HG02759 (cell line): ENCODE measurements at regions not wholly inside any gene's neighbourhood (a gene's known extent, or its start where the extent isn't known, plus 50 kb on each side); places are given as distances from the start of the nearest gene placed in this dataset.
"Not testable (repeated sequence)": the region's sequence is repeated elsewhere in the genome, so short reads cannot be mapped to it uniquely, and the experiment has no call there.

Experiments
- ATAC-seq: cut with Tn5 transposase; IDR thresholded peaks from one replicate; pipeline ENCODE4 v1.9.1; 2021; ENCODE audit warnings: mild to moderate bottlenecking, moderate library complexity; ENCODE audit not compliant: unreplicated experiment

- ATAC-seq, result no peak
Measured at GRCh38 chr10:3396116-3396515, 223.5 kb upstream of the PITRM1 start.

- ATAC-seq, result no peak
Measured at GRCh38 chr10:3395458-3395861, 222.9 kb upstream of the PITRM1 start.

- no peak for ATAC-seq
Measured at GRCh38 chr10:3395041-3395440, 222.5 kb upstream of the PITRM1 start.

- ATAC-seq, result no peak
Measured at GRCh38 chr10:3393958-3394357, 221.4 kb upstream of the PITRM1 start.

- no peak for ATAC-seq
Measured at GRCh38 chr10:3391657-3392056, 219.1 kb upstream of the PITRM1 start.

- no peak for ATAC-seq
Measured at GRCh38 chr10:3389130-3389529, 216.5 kb upstream of the PITRM1 start.

GRCh38 chr10:3385487-3385886 lies 212.9 kb upstream of the PITRM1 start:
- ATAC-seq, result no peak

- no peak for ATAC-seq
Measured at GRCh38 chr10:3382092-3382491, 209.5 kb upstream of the PITRM1 start.

GRCh38 chr10:3380406-3381050 lies 207.9 kb upstream of the PITRM1 start:
- ATAC-seq, result no peak

- no peak for ATAC-seq
Measured at GRCh38 chr10:3376631-3377030, 204.0 kb upstream of the PITRM1 start.

GRCh38 chr10:3375505-3375904 lies 202.9 kb upstream of the PITRM1 start:
- ATAC-seq, result no peak

- no peak for ATAC-seq
Measured at GRCh38 chr10:3374914-3375313, 202.3 kb upstream of the PITRM1 start.

- not testable (repeated sequence) for ATAC-seq
Measured at GRCh38 chr10:3373374-3374027, 200.9 kb upstream of the PITRM1 start.

GRCh38 chr10:3372281-3372680 lies 199.7 kb upstream of the PITRM1 start:
- no peak for ATAC-seq

- not testable (repeated sequence) for ATAC-seq
Measured at GRCh38 chr10:3371624-3372023, 199.0 kb upstream of the PITRM1 start.

GRCh38 chr10:3366735-3367405 lies 194.3 kb upstream of the PITRM1 start:
- no peak for ATAC-seq

- no peak for ATAC-seq
Measured at GRCh38 chr10:3366043-3366442, 193.5 kb upstream of the PITRM1 start.

- no peak for ATAC-seq
Measured at GRCh38 chr10:3365630-3366029, 193.0 kb upstream of the PITRM1 start.

- ATAC-seq, result no peak
Measured at GRCh38 chr10:3364768-3365480, 192.3 kb upstream of the PITRM1 start.

- no peak for ATAC-seq
Measured at GRCh38 chr10:3363311-3364045, 190.9 kb upstream of the PITRM1 start.

GRCh38 chr10:3362394-3362793 lies 189.8 kb upstream of the PITRM1 start:
- ATAC-seq, result no peak
